ENCODE measurements at regions not wholly inside any gene's neighbourhood (a gene's known extent, or its start where the extent isn't known, plus 50 kb on each side); places are given as distances from the start of the nearest gene placed in this dataset.

- Histone ChIP-seq H3K36me3 (ENCODE audit: control insufficient read depth, insufficient read depth, low read length) (no peaks in the 10 kb centered on the region), H3K9me3 (ENCODE audit: control insufficient read depth, low read length) (no peaks in the 10 kb centered on the region), H3K4me1 (ENCODE audit: control insufficient read depth, insufficient read depth, low read length) (peaks cover 8% of the 10 kb centered on the region), H3K9ac (ENCODE audit: low read length) (no peak overlapping the region), H3K4me3 (ENCODE audit: low read length) (no peak overlapping the region), H3K27me3 (ENCODE audit: control insufficient read depth, insufficient read depth, low read length) (no peaks in the 10 kb centered on the region)
These were observed 128.7 kb upstream of the NAMPT start for GRCh38 chr7:106413446-106413845.

GRCh38 chr7:106405697-106406141, 120.9 kb upstream of the NAMPT start:
- no peaks in the 10 kb centered on the region for H3K27me3 ChIP-seq (ENCODE audit: control insufficient read depth, insufficient read depth, low read length)
- H3K36me3 ChIP-seq (ENCODE audit: control insufficient read depth, insufficient read depth, low read length), result no peaks in the 10 kb centered on the region
- H3K9me3 ChIP-seq (ENCODE audit: control insufficient read depth, low read length), result no peaks in the 10 kb centered on the region
- no peak overlapping the region for H3K9ac ChIP-seq (ENCODE audit: low read length)
- no peak overlapping the region for H3K4me3 ChIP-seq (ENCODE audit: low read length)
- H3K4me1 ChIP-seq (ENCODE audit: control insufficient read depth, insufficient read depth, low read length), result peaks cover 10% of the 10 kb centered on the region

- no peaks in the 10 kb centered on the region for H3K36me3 ChIP-seq (ENCODE audit: control insufficient read depth, insufficient read depth, low read length)
- no peaks in the 10 kb centered on the region for H3K27me3 ChIP-seq (ENCODE audit: control insufficient read depth, insufficient read depth, low read length)
- H3K9me3 ChIP-seq (ENCODE audit: control insufficient read depth, low read length), result no peaks in the 10 kb centered on the region
- no peak overlapping the region for H3K9ac ChIP-seq (ENCODE audit: low read length)
- peaks cover 10% of the 10 kb centered on the region for H3K4me1 ChIP-seq (ENCODE audit: control insufficient read depth, insufficient read depth, low read length)
- no peak overlapping the region for H3K4me3 ChIP-seq (ENCODE audit: low read length)
These were observed 118.1 kb upstream of the NAMPT start for GRCh38 chr7:106402898-106403297.

GRCh38 chr7:106400923-106401322, 116.1 kb upstream of the NAMPT start:
- Histone ChIP-seq H3K9me3 (ENCODE audit: control insufficient read depth, low read length) (no peaks in the 10 kb centered on the region), H3K36me3 (ENCODE audit: control insufficient read depth, insufficient read depth, low read length) (no peaks in the 10 kb centered on the region), H3K4me3 (ENCODE audit: low read length) (no peak overlapping the region), H3K27me3 (ENCODE audit: control insufficient read depth, insufficient read depth, low read length) (no peaks in the 10 kb centered on the region), H3K9ac (ENCODE audit: low read length) (no peak overlapping the region), H3K4me1 (ENCODE audit: control insufficient read depth, insufficient read depth, low read length) (peaks cover 3% of the 10 kb centered on the region)

- Histone ChIP-seq H3K27me3 (ENCODE audit: control insufficient read depth, insufficient read depth, low read length) (peaks cover 6% of the 10 kb centered on the region), H3K4me1 (ENCODE audit: control insufficient read depth, insufficient read depth, low read length) (no peaks in the 10 kb centered on the region), H3K9ac (ENCODE audit: low read length) (no peak overlapping the region)
These were observed 114.0 kb upstream of the NAMPT start for GRCh38 chr7:106398786-106399185.

GRCh38 chr7:106397994-106398393, 113.2 kb upstream of the NAMPT start:
- H3K4me1 ChIP-seq (ENCODE audit: control insufficient read depth, insufficient read depth, low read length), result no peaks in the 10 kb centered on the region
- peaks cover 6% of the 10 kb centered on the region for H3K27me3 ChIP-seq (ENCODE audit: control insufficient read depth, insufficient read depth, low read length)
- H3K4me3 ChIP-seq (ENCODE audit: low read length), result no peak overlapping the region
- no peaks in the 10 kb centered on the region for H3K9me3 ChIP-seq (ENCODE audit: control insufficient read depth, low read length)
- no peaks in the 10 kb centered on the region for H3K36me3 ChIP-seq (ENCODE audit: control insufficient read depth, insufficient read depth, low read length)
- no peak overlapping the region for H3K9ac ChIP-seq (ENCODE audit: low read length)

More at GRCh38 chr7:106398786-106399185, 114.0 kb upstream of the NAMPT start:
- no peak overlapping the region for H3K4me3 ChIP-seq (ENCODE audit: low read length)
- no peaks in the 10 kb centered on the region for H3K36me3 ChIP-seq (ENCODE audit: control insufficient read depth, insufficient read depth, low read length)
- no peaks in the 10 kb centered on the region for H3K9me3 ChIP-seq (ENCODE audit: control insufficient read depth, low read length)

- Histone ChIP-seq H3K36me3 (ENCODE audit: control insufficient read depth, insufficient read depth, low read length) (no peaks in the 10 kb centered on the region), H3K4me3 (ENCODE audit: low read length) (no peak overlapping the region), H3K27me3 (ENCODE audit: control insufficient read depth, insufficient read depth, low read length) (peaks cover 6% of the 10 kb centered on the region), H3K4me1 (ENCODE audit: control insufficient read depth, insufficient read depth, low read length) (no peaks in the 10 kb centered on the region), H3K9me3 (ENCODE audit: control insufficient read depth, low read length) (no peaks in the 10 kb centered on the region), H3K9ac (ENCODE audit: low read length) (no peak overlapping the region)
These were observed 109.7 kb upstream of the NAMPT start for GRCh38 chr7:106394526-106394925.

GRCh38 chr7:106393564-106394251, 108.9 kb upstream of the NAMPT start:
- Histone ChIP-seq H3K36me3 (ENCODE audit: control insufficient read depth, insufficient read depth, low read length) (no peaks in the 10 kb centered on the region), H3K4me3 (ENCODE audit: low read length) (no peak overlapping the region), H3K27me3 (ENCODE audit: control insufficient read depth, insufficient read depth, low read length) (peaks cover 6% of the 10 kb centered on the region), H3K9me3 (ENCODE audit: control insufficient read depth, low read length) (no peaks in the 10 kb centered on the region), H3K4me1 (ENCODE audit: control insufficient read depth, insufficient read depth, low read length) (no peaks in the 10 kb centered on the region), H3K9ac (ENCODE audit: low read length) (no peak overlapping the region)

- Histone ChIP-seq H3K4me1 (ENCODE audit: control insufficient read depth, insufficient read depth, low read length) (no peaks in the 10 kb centered on the region), H3K4me3 (ENCODE audit: low read length) (no peak overlapping the region), H3K27me3 (ENCODE audit: control insufficient read depth, insufficient read depth, low read length) (peaks cover 6% of the 10 kb centered on the region), H3K9ac (ENCODE audit: low read length) (no peak overlapping the region), H3K36me3 (ENCODE audit: control insufficient read depth, insufficient read depth, low read length) (no peaks in the 10 kb centered on the region), H3K9me3 (ENCODE audit: control insufficient read depth, low read length) (no peaks in the 10 kb centered on the region)
These were observed 107.8 kb upstream of the NAMPT start for GRCh38 chr7:106392590-106392989.

- peaks cover 6% of the 10 kb centered on the region for H3K27me3 ChIP-seq (ENCODE audit: control insufficient read depth, insufficient read depth, low read length)
These were observed 107.4 kb upstream of the NAMPT start for GRCh38 chr7:106392144-106392543.

GRCh38 chr7:106386958-106387357, 102.2 kb upstream of the NAMPT start:
- no peak overlapping the region for H3K4me3 ChIP-seq (ENCODE audit: low read length)
- H3K9me3 ChIP-seq (ENCODE audit: control insufficient read depth, low read length), result no peaks in the 10 kb centered on the region
- H3K9ac ChIP-seq (ENCODE audit: low read length), result no peak overlapping the region
- no peaks in the 10 kb centered on the region for H3K36me3 ChIP-seq (ENCODE audit: control insufficient read depth, insufficient read depth, low read length)
- no peaks in the 10 kb centered on the region for H3K27me3 ChIP-seq (ENCODE audit: control insufficient read depth, insufficient read depth, low read length)
- no peaks in the 10 kb centered on the region for H3K4me1 ChIP-seq (ENCODE audit: control insufficient read depth, insufficient read depth, low read length)

More at GRCh38 chr7:106392144-106392543, 107.4 kb upstream of the NAMPT start:
- H3K9me3 ChIP-seq (ENCODE audit: control insufficient read depth, low read length), result no peaks in the 10 kb centered on the region
- no peaks in the 10 kb centered on the region for H3K36me3 ChIP-seq (ENCODE audit: control insufficient read depth, insufficient read depth, low read length)
- H3K4me1 ChIP-seq (ENCODE audit: control insufficient read depth, insufficient read depth, low read length), result no peaks in the 10 kb centered on the region
- no peak overlapping the region for H3K9ac ChIP-seq (ENCODE audit: low read length)
- no peak overlapping the region for H3K4me3 ChIP-seq (ENCODE audit: low read length)

- Histone ChIP-seq H3K4me1 (ENCODE audit: control insufficient read depth, insufficient read depth, low read length) (no peaks in the 10 kb centered on the region), H3K27me3 (ENCODE audit: control insufficient read depth, insufficient read depth, low read length) (no peaks in the 10 kb centered on the region), H3K36me3 (ENCODE audit: control insufficient read depth, insufficient read depth, low read length) (no peaks in the 10 kb centered on the region), H3K9me3 (ENCODE audit: control insufficient read depth, low read length) (no peaks in the 10 kb centered on the region), H3K9ac (ENCODE audit: low read length) (no peak overlapping the region), H3K4me3 (ENCODE audit: low read length) (no peak overlapping the region)
These were observed 99.6 kb upstream of the NAMPT start for GRCh38 chr7:106384373-106384772.

- Histone ChIP-seq H3K4me3 (ENCODE audit: low read length) (no peak overlapping the region), H3K4me1 (ENCODE audit: control insufficient read depth, insufficient read depth, low read length) (no peaks in the 10 kb centered on the region), H3K27me3 (ENCODE audit: control insufficient read depth, insufficient read depth, low read length) (no peaks in the 10 kb centered on the region), H3K9ac (ENCODE audit: low read length) (no peak overlapping the region), H3K36me3 (ENCODE audit: control insufficient read depth, insufficient read depth, low read length) (no peaks in the 10 kb centered on the region), H3K9me3 (ENCODE audit: control insufficient read depth, low read length) (no peaks in the 10 kb centered on the region)
These were observed 98.1 kb upstream of the NAMPT start for GRCh38 chr7:106382929-106383328.

Measured in mucosa of stomach (tissue), 1 donor.